ENCODE measurements at regions not wholly inside any gene's neighbourhood (a gene's known extent, or its start where the extent isn't known, plus 50 kb on each side); places are given as distances from the start of the nearest gene placed in this dataset.

GRCh38 chr10:131802996-131803395 is 97.8 kb upstream of the PPP2R2D start:
- no peak for DNase-seq
- no peak overlapping the region for H3K4me3 Mint-ChIP-seq (ENCODE audit: unreplicated experiment)
- H3K27ac Mint-ChIP-seq (ENCODE audit: unreplicated experiment), result no peak overlapping the region
- H3K27me3 Mint-ChIP-seq (ENCODE audit: unreplicated experiment), result no peaks in the 10 kb centered on the region
- H3K4me1 Mint-ChIP-seq (ENCODE audit: low read depth, unreplicated experiment), result no peaks in the 10 kb centered on the region
- H3K36me3 Mint-ChIP-seq (ENCODE audit: unreplicated experiment), result peaks cover 12% of the 10 kb centered on the region
- no peak for TF ChIP-seq CTCF (IDR thresholded peaks at IDR 0.05; ENCODE audit: partially characterized antibody, unreplicated experiment)
- H3K9me3 Mint-ChIP-seq (ENCODE audit: unreplicated experiment), result peaks cover 4% of the 10 kb centered on the region

DNA sequence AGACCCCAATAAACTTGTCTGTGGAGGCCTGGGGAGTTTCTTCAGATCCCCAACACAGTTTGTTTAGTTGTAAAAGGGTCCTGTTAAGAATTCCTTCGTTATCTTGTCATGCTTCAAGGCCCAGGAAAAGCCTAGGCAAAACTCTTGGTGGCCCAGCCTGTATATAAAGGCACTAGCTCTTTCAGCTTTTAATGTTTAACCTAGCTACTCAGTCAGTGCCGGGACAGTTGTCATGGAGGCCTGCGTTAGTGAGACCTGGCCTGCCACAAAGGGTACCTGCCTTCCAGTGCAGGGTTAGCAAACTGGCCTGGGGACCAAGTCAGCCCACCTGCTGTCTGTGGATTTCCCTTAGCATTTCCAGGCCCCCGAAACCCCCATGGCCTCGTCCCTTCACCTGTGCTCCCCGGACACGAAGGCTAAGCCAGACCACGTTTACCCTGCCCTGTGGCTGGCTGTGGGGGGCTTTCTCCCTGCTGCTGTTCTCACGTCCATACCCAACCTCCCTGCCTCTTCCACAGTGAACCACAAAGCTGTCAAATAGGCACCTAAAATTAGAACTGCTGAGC is 96.9 kb upstream of the PPP2R2D start:
- no peak for TF ChIP-seq CTCF (IDR thresholded peaks at IDR 0.05; ENCODE audit: partially characterized antibody, unreplicated experiment)
- Mint-ChIP-seq H3K27ac (ENCODE audit: unreplicated experiment) (no peak overlapping the region), H3K4me3 (ENCODE audit: unreplicated experiment) (no peak overlapping the region), H3K36me3 (ENCODE audit: unreplicated experiment) (peaks cover 12% of the 10 kb centered on the region), H3K4me1 (ENCODE audit: low read depth, unreplicated experiment) (peaks cover 2% of the 10 kb centered on the region), H3K9me3 (ENCODE audit: unreplicated experiment) (peaks cover 4% of the 10 kb centered on the region), H3K27me3 (ENCODE audit: unreplicated experiment) (no peaks in the 10 kb centered on the region)
- DNase-seq, result no peak

DNA sequence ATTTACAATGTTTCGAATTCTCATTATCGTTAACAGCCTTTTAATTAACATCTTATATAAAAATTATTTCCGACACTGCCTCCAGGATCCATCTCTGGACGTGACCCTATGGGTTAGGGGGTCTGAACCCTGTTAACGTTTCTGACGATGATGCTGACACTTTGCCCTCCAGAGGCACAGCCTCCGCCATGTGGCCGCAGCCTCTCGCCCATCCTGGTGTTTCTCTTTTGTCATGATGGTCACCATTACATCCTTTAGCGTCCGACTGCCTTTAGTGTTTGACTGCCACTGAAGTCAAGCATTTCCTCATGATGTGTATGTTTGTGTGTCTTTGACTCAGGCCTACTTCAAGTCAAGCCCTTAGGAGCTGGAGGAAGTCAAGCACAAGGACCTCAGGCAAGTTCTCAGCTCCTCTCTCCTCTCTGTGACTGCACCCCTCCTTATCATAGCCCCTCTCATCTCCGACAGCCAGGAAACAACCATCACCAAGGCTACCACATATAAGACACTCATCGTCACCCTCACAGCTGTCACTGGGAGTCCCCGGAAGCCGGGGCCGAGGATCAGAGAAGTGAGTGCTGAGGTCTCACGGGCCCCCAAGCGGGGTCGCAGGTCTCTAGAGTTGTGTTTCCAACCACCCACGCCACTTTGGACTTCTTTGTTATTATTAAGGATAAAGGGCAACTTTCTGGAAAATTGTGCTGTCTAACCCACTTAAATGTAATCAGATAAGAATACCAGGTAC is 96.1 kb upstream of the PPP2R2D start:
- no peak for TF ChIP-seq CTCF (IDR thresholded peaks at IDR 0.05; ENCODE audit: partially characterized antibody, unreplicated experiment)
- H3K36me3 Mint-ChIP-seq (ENCODE audit: unreplicated experiment), result peaks cover 7% of the 10 kb centered on the region
- DNase-seq, result no peak
- no peak overlapping the region for H3K4me3 Mint-ChIP-seq (ENCODE audit: unreplicated experiment)
- H3K9me3 Mint-ChIP-seq (ENCODE audit: unreplicated experiment), result peaks cover 6% of the 10 kb centered on the region
- H3K4me1 Mint-ChIP-seq (ENCODE audit: low read depth, unreplicated experiment), result peaks cover 2% of the 10 kb centered on the region
- no peak overlapping the region for H3K27ac Mint-ChIP-seq (ENCODE audit: unreplicated experiment)
- no peaks in the 10 kb centered on the region for H3K27me3 Mint-ChIP-seq (ENCODE audit: unreplicated experiment)

- TF ChIP-seq CTCF (IDR thresholded peaks at IDR 0.05; ENCODE audit: partially characterized antibody, unreplicated experiment), result no peak
- DNase-seq, result no peak
- H3K27me3 Mint-ChIP-seq (ENCODE audit: unreplicated experiment), result no peaks in the 10 kb centered on the region
Observed at GRCh38 chr10:131805696-131806095, 95.1 kb upstream of the PPP2R2D start.

DNA sequence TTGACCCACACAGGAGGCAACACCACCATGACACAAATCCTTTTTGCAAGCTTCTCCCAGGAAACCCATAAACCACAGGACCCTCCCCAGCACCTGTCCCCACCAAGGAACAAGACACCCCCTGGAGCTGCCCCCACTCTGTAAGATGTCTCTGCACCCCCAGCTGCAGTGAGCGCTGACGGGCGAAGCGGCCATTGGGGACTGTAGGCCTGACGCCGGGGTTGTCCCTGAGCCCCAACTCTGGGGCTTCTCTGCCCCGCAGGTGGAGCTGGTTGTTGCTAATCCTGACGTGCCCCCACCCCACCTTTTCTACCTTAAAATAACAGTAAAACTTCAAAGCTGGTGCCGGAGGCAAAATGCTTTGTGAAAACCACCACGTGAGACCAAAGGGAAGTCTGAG is 94.7 kb upstream of the PPP2R2D start:
- Mint-ChIP-seq H3K4me3 (ENCODE audit: unreplicated experiment) (no peak overlapping the region), H3K4me1 (ENCODE audit: low read depth, unreplicated experiment) (peaks cover 2% of the 10 kb centered on the region), H3K27me3 (ENCODE audit: unreplicated experiment) (no peaks in the 10 kb centered on the region), H3K27ac (ENCODE audit: unreplicated experiment) (no peak overlapping the region), H3K36me3 (ENCODE audit: unreplicated experiment) (no peaks in the 10 kb centered on the region), H3K9me3 (ENCODE audit: unreplicated experiment) (peaks cover 4% of the 10 kb centered on the region)
- DNase-seq, result no peak
- no peak for TF ChIP-seq CTCF (IDR thresholded peaks at IDR 0.05; ENCODE audit: partially characterized antibody, unreplicated experiment)

More at GRCh38 chr10:131805696-131806095, 95.1 kb upstream of the PPP2R2D start:
- Mint-ChIP-seq H3K9me3 (ENCODE audit: unreplicated experiment) (peaks cover 4% of the 10 kb centered on the region), H3K36me3 (ENCODE audit: unreplicated experiment) (peaks cover under 1% of the 10 kb centered on the region), H3K4me1 (ENCODE audit: low read depth, unreplicated experiment) (peaks cover 2% of the 10 kb centered on the region), H3K27ac (ENCODE audit: unreplicated experiment) (no peak overlapping the region), H3K4me3 (ENCODE audit: unreplicated experiment) (no peak overlapping the region)
